HCT116 (cell line): ENCODE measurements at regions not wholly inside any gene's neighbourhood (a gene's known extent, or its start where the extent isn't known, plus 50 kb on each side); places are given as distances from the start of the nearest gene placed in this dataset.

Source experiments
- ATAC-seq: fragments of 200-7000 bp; cut with Tn5 transposase; 2 replicates; pipeline ENCODE4 v1.9.1; 2020; ENCODE audit warnings: mild to moderate bottlenecking, moderate library complexity
- BruUV-seq: library from RNA; stranded (reverse); fragments of 400-500 nt; replicated peaks from 2 replicates; lab custom pipeline; 2021; lab: Mats Ljungman, UMichigan
- CTCF ChIA-PET: fragments of 300-600 bp; sonication (Branson Sonifier 250); formaldehyde crosslinking; loops from one replicate; lab custom pipeline; 2021; ENCODE audit warnings: antibody characterized with exemption; lab: Charles Lee
- POLR2A ChIA-PET: fragments of 300-600, 350-600 bp; sonication (Branson Sonifier 250); formaldehyde crosslinking; loops from one replicate; lab custom pipeline; 2021; ENCODE audit warnings: antibody characterized with exemption; lab: Charles Lee
- RAD21 ChIA-PET, 2 experiments: fragments of 300-600 bp; sonication (Branson Sonifier 250); formaldehyde crosslinking; loops; one replicate each; lab custom pipeline; 2023; ENCODE audit warnings: low total read pairs in 2 of 2; ENCODE audit not compliant: uncharacterized antibody in 2 of 2, unreplicated experiment in 2 of 2, low non-redundant PET in 1 of 2; lab: Charles Lee
- DNase-seq: peaks from one replicate; pipeline ENCODE4 v3.0.0-alpha.2; 2010; ENCODE audit warnings: low read depth, low spot score
- H2AFZ ChIP-seq: fragments of 200-600 bp; shearing (Covaris generic), sonication (generic); 2 replicates; pipeline ENCODE4 v1.6.1; 2017; ENCODE audit warnings: low read depth, mixed run types, mixed read lengths, antibody characterized with exemption, low read length; ENCODE audit not compliant: poor library complexity, severe bottlenecking
- H3K27ac ChIP-seq: 2 replicates; pipeline ENCODE4 v1.5.1; 2012; ENCODE audit warnings: low read depth, low read length
- H3K27me3 ChIP-seq: fragments of 200-600 bp; sonication (generic); 2 replicates; pipeline ENCODE4 v1.6.1; 2016; ENCODE audit warnings: mixed run types, low read length, mixed read lengths; ENCODE audit not compliant: insufficient read depth
- H3K36me3 ChIP-seq, 2 experiments: fragments of 200-500 bp in 1 of 2; fragments of 200-600 bp in 1 of 2; sonication (Bioruptor generic) in 1 of 2; sonication (generic) in 1 of 2; 2 replicates each; pipeline versions ENCODE4 v1.5.1 to v1.6.1; 2014 to 2016; ENCODE audit warnings: low read length in 2 of 2, inconsistent platforms in 1 of 2, mixed read lengths in 1 of 2, mixed run types in 1 of 2; ENCODE audit not compliant: insufficient read depth in 2 of 2, control insufficient read depth in 1 of 2
- H3K4me1 ChIP-seq, 2 experiments: fragments of 200-600 bp in 1 of 2; sonication (generic) in 1 of 2; 2 replicates each; pipeline versions ENCODE4 v1.5.1 to v1.6.1; 2012 to 2017; ENCODE audit warnings: low read length in 2 of 2, inconsistent platforms in 1 of 2, mild to moderate bottlenecking in 1 of 2, mixed read lengths in 1 of 2, mixed run types in 1 of 2, moderate library complexity in 1 of 2; ENCODE audit not compliant: insufficient read depth in 2 of 2, control insufficient read depth in 1 of 2
- H3K4me2 ChIP-seq: fragments of 200-600 bp; sonication (generic); 2 replicates; pipeline ENCODE4 v1.6.1; 2017; ENCODE audit warnings: mixed run types, low read length, mixed read lengths
- H3K4me3 ChIP-seq, 2 experiments: fragments of 200-600 bp in 1 of 2; sonication (generic) in 1 of 2; replicated peaks in 1 of 2; 2 replicates each; pipeline ENCODE4 v1.5.1; 2011 to 2016; ENCODE audit warnings: low read length in 2 of 2, control low read depth in 1 of 2, low read depth in 1 of 2, mild to moderate bottlenecking in 1 of 2, mixed read lengths in 1 of 2, mixed run types in 1 of 2
- H3K79me2 ChIP-seq: fragments of 200-600 bp; sonication (generic); 2 replicates; pipeline ENCODE4 v1.6.1; 2017; ENCODE audit warnings: mild to moderate bottlenecking, mixed run types, low read length, moderate library complexity, mixed read lengths; ENCODE audit not compliant: insufficient read depth
- H3K9ac ChIP-seq: fragments of 200-600 bp; sonication (generic); 2 replicates; pipeline ENCODE4 v1.6.1; 2016; ENCODE audit warnings: low read length, mixed read lengths
- H3K9me2 ChIP-seq: fragments of 200-600 bp; sonication (generic), shearing (Covaris generic); 2 replicates; pipeline ENCODE4 v1.6.1; 2017; ENCODE audit warnings: mixed run types, mild to moderate bottlenecking, moderate library complexity; ENCODE audit not compliant: insufficient read depth
- H3K9me3 ChIP-seq, 2 experiments: fragments of 200-500 bp in 1 of 2; fragments of 200-600 bp in 1 of 2; sonication (Bioruptor generic) in 1 of 2; sonication (generic) in 1 of 2; 2 replicates each; pipeline ENCODE4 v1.6.1; 2014 to 2017; ENCODE audit warnings: low read length in 2 of 2, mixed read lengths in 2 of 2, inconsistent platforms in 1 of 2, low read depth in 1 of 2, mild to moderate bottlenecking in 1 of 2, mixed run types in 1 of 2, moderate library complexity in 1 of 2; ENCODE audit not compliant: control insufficient read depth in 1 of 2, insufficient read depth in 1 of 2
- H4K20me1 ChIP-seq: fragments of 200-600 bp; sonication (generic), shearing (Covaris generic); 2 replicates; pipeline ENCODE4 v1.6.1; 2017; ENCODE audit warnings: mixed run types, mild to moderate bottlenecking, moderate library complexity; ENCODE audit not compliant: insufficient read depth
- ATF3 ChIP-seq: IDR thresholded peaks from 2 replicates; pipeline ENCODE4 v1.6.1; 2012
- CBX3 ChIP-seq: IDR thresholded peaks from 2 replicates; pipeline ENCODE4 v1.6.1; 2012; ENCODE audit warnings: low read depth
- CTCF ChIP-seq, 3 experiments: fragments of 200-600 bp in 1 of 3; sonication (generic) in 1 of 3; IDR thresholded peaks in 2 of 3; conservative IDR thresholded peaks in 1 of 3; 2 replicates each; pipeline ENCODE4 v1.5.1; 2012 to 2017; ENCODE audit warnings: low read depth in 2 of 3, low read length in 2 of 3, antibody characterized with exemption in 1 of 3, borderline replicate concordance in 1 of 3, control low read depth in 1 of 3, mild to moderate bottlenecking in 1 of 3, mixed read lengths in 1 of 3, mixed run types in 1 of 3, moderate library complexity in 1 of 3; ENCODE audit not compliant: insufficient read depth in 1 of 3
- EZH2 ChIP-seq: fragments of 200-600 bp; sonication (generic); IDR thresholded peaks from 2 replicates; pipeline ENCODE4 v1.6.1; 2017; ENCODE audit warnings: antibody characterized with exemption, mixed run types
- EZH2phosphoT487 ChIP-seq: fragments of 200-600 bp; IDR thresholded peaks from 2 replicates; pipeline ENCODE4 v1.6.1; 2018; ENCODE audit warnings: antibody characterized with exemption, borderline replicate concordance
- FOSL1 ChIP-seq: IDR thresholded peaks from 2 replicates; pipeline ENCODE4 v1.6.1; 2012; ENCODE audit warnings: low read depth
- JUND ChIP-seq: IDR thresholded peaks from 2 replicates; pipeline ENCODE4 v1.6.1; 2012
- MAX ChIP-seq: IDR thresholded peaks from 2 replicates; pipeline ENCODE4 v1.6.1; 2012
- SIN3A ChIP-seq: IDR thresholded peaks from 2 replicates; pipeline ENCODE4 v1.6.1; 2012; ENCODE audit warnings: low read depth
- ZNF274 ChIP-seq: fragments of 200-500 bp; sonication (Bioruptor generic); IDR thresholded peaks from 2 replicates; pipeline ENCODE4 v1.6.1; 2014; ENCODE audit warnings: mild to moderate bottlenecking, low read depth, low read length, inconsistent platforms
- intact Hi-C: fragments of 100-400 bp; cut with micrococcal nuclease; formaldehyde crosslinking; loops from 2 replicates; pipeline ENCODE4 v1.10.0; 2022

GRCh38 chr5:118681655-118682054, 306.7 kb downstream of the DTWD2 start:
- Histone ChIP-seq H3K36me3 (no peaks in the 10 kb centered on the region), H3K27ac (no peak overlapping the region), H3K27me3 (no peaks in the 10 kb centered on the region), H4K20me1 (no peaks in the 10 kb centered on the region), H3K4me1 (no peaks in the 10 kb centered on the region), H3K4me2 (no peak overlapping the region)
- DNase-seq: no peak
- TF ChIP-seq CBX3: no peak
- TF ChIP-seq FOSL1: no peak
- no peak for TF ChIP-seq EZH2
- no peak for TF ChIP-seq JUND
- TF ChIP-seq EZH2phosphoT487: no peak
- TF ChIP-seq CTCF (IDR thresholded peaks at IDR 0.05 in 2 of 3, conservative IDR thresholded peaks at IDR 0.05 in 1 of 3; ENCODE audit: borderline replicate concordance in 1 of 3, insufficient read depth in 1 of 3, low read depth in 2 of 3, low read length in 2 of 3): no peak
- no peak for TF ChIP-seq MAX
- TF ChIP-seq ZNF274: no peak
- TF ChIP-seq ATF3: no peak
- no peak for TF ChIP-seq SIN3A
- TF ChIP-seq, all 23 proteins: peak for 0
- no peak overlapping the region for H2AFZ ChIP-seq
- RAD21 ChIA-PET: no interaction called here
- H3K9me3 ChIP-seq: no peaks in the 10 kb centered on the region
- H3K9ac ChIP-seq: no peak overlapping the region
- intact Hi-C loops: no loop called here
- no peaks in the 10 kb centered on the region for H3K79me2 ChIP-seq
- H3K9me2 ChIP-seq: no peaks in the 10 kb centered on the region; the same call in 1 of the 2 replicates
- no peak overlapping the region for H3K4me3 ChIP-seq
- BruUV-seq: no TSS peak
- no peak for ATAC-seq
- CTCF ChIA-PET: no interaction called here
- POLR2A ChIA-PET: no interaction called here
